H1 (cell line): ENCODE measurements at regions not wholly inside any gene's neighbourhood (a gene's known extent, or its start where the extent isn't known, plus 50 kb on each side); places are given as distances from the start of the nearest gene placed in this dataset.

Experiments used
- ATF3 ChIP-seq: IDR thresholded peaks from 2 replicates; pipeline ENCODE4 v1.6.1; 2011; ENCODE audit warnings: low read depth, mild to moderate bottlenecking, low read length; ENCODE audit not compliant: insufficient read depth
- NANOG ChIP-seq: IDR thresholded peaks from 2 replicates; pipeline ENCODE4 v1.6.1; 2011; ENCODE audit warnings: low read length, low read depth, mild to moderate bottlenecking, inconsistent platforms; ENCODE audit not compliant: insufficient read depth, poor library complexity, severe bottlenecking
- POLR2A ChIP-seq, 2 experiments: IDR thresholded peaks; 1 replicate in 1 of 2; 2 replicates in 1 of 2; pipeline ENCODE4 v1.6.1; 2011; ENCODE audit warnings: low read depth in 2 of 2, low read length in 2 of 2, mild to moderate bottlenecking in 2 of 2; ENCODE audit errors: control extremely low read depth in 1 of 2
- RAD21 ChIP-seq, 2 experiments: IDR thresholded peaks in 1 of 2; conservative IDR thresholded peaks in 1 of 2; 2 replicates each; pipeline ENCODE4 v1.6.1; 2011; ENCODE audit warnings: low read depth in 2 of 2, low read length in 2 of 2, improper control_type of control experiment in 1 of 2, inconsistent platforms in 1 of 2, mild to moderate bottlenecking in 1 of 2, moderate library complexity in 1 of 2
- RFX5 ChIP-seq: IDR thresholded peaks from 2 replicates; pipeline ENCODE4 v1.6.1; 2011; ENCODE audit warnings: low read depth, low read length, improper control_type of control experiment, borderline replicate concordance
- ZNF274 ChIP-seq: IDR thresholded peaks from 2 replicates; pipeline ENCODE4 v1.7.0; 2012; ENCODE audit warnings: low read length, borderline replicate concordance; ENCODE audit errors: extremely low read depth

GRCh38 chr16:51470492-51470891 is 319.4 kb upstream of the SALL1 start (continued):
- TF ChIP-seq ATF3 (no peak), NANOG (no peak), RFX5 (no peak), ZNF274 (no peak), POLR2A (IDR thresholded peaks at IDR 0.05; ENCODE audit: control extremely low read depth in 1 of 2, low read depth in 2 of 2, low read length in 2 of 2) (no peak), RAD21 (IDR thresholded peaks at IDR 0.05 in 1 of 2, conservative IDR thresholded peaks at IDR 0.05 in 1 of 2; ENCODE audit: low read depth in 2 of 2, low read length in 2 of 2) (no peak)
